ENCODE measurements at regions not wholly inside any gene's neighbourhood (a gene's known extent, or its start where the extent isn't known, plus 50 kb on each side); places are given as distances from the start of the nearest gene placed in this dataset.

DNA sequence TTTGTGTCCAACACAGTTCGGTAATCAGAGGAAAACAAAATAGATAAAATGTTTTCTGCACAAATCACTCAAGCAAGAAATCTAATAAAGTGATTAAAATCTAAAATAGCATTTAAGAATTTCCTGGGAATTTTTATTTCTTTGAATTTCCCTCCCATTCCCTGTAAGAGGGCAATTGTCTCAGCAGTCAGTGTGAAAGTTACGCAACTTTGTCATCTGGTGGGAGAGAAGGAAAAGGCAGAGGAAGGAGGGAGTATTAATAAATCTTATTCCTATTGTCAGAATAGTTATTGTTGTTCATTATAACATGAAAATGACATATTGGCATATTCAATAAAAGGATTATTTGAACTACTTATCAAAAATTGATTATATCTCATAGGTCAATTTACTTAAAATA, 464.9 kb downstream of the PRKD1 start:
- TF ChIP-seq, protein P1, sequence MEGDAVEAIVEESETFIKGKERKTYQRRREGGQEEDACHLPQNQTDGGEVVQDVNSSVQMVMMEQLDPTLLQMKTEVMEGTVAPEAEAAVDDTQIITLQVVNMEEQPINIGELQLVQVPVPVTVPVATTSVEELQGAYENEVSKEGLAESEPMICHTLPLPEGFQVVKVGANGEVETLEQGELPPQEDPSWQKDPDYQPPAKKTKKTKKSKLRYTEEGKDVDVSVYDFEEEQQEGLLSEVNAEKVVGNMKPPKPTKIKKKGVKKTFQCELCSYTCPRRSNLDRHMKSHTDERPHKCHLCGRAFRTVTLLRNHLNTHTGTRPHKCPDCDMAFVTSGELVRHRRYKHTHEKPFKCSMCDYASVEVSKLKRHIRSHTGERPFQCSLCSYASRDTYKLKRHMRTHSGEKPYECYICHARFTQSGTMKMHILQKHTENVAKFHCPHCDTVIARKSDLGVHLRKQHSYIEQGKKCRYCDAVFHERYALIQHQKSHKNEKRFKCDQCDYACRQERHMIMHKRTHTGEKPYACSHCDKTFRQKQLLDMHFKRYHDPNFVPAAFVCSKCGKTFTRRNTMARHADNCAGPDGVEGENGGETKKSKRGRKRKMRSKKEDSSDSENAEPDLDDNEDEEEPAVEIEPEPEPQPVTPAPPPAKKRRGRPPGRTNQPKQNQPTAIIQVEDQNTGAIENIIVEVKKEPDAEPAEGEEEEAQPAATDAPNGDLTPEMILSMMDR (IDR thresholded peaks at IDR 0.05), result no peak
- TF ChIP-seq POLR2A (IDR thresholded peaks at IDR 0.05), result no peak
